GM10248 (cell line): ENCODE measurements at regions not wholly inside any gene's neighbourhood (a gene's known extent, or its start where the extent isn't known, plus 50 kb on each side); places are given as distances from the start of the nearest gene placed in this dataset.

Experiments used
- CTCF ChIA-PET: fragments of 300-600 bp; sonication (Branson Sonifier 250); formaldehyde crosslinking; extraction: SDS; loops from one replicate; lab custom pipeline; 2021; ENCODE audit warnings: antibody characterized with exemption; lab: Yijun Ruan, JAX
- POLR2A ChIA-PET: fragments of 350-650 bp; sonication (Branson Sonifier 250); formaldehyde crosslinking; extraction: SDS; loops from one replicate; lab custom pipeline; 2020; ENCODE audit warnings: antibody characterized with exemption; lab: Yijun Ruan, JAX
- DNase-seq: peaks from one replicate; pipeline ENCODE4 v3.0.0; 2012; ENCODE audit errors: extremely low spot score
- TF ChIP-seq, protein P1 (sequence below): IDR thresholded peaks from 2 replicates; pipeline ENCODE4 v1.5.1; 2012; ENCODE audit warnings: mild to moderate bottlenecking, low read depth; ENCODE audit errors: extremely low read depth, missing control alignments, control extremely low read depth

- TF ChIP-seq, protein P1, sequence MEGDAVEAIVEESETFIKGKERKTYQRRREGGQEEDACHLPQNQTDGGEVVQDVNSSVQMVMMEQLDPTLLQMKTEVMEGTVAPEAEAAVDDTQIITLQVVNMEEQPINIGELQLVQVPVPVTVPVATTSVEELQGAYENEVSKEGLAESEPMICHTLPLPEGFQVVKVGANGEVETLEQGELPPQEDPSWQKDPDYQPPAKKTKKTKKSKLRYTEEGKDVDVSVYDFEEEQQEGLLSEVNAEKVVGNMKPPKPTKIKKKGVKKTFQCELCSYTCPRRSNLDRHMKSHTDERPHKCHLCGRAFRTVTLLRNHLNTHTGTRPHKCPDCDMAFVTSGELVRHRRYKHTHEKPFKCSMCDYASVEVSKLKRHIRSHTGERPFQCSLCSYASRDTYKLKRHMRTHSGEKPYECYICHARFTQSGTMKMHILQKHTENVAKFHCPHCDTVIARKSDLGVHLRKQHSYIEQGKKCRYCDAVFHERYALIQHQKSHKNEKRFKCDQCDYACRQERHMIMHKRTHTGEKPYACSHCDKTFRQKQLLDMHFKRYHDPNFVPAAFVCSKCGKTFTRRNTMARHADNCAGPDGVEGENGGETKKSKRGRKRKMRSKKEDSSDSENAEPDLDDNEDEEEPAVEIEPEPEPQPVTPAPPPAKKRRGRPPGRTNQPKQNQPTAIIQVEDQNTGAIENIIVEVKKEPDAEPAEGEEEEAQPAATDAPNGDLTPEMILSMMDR = no peak
- ChIA-PET CTCF (interaction anchor here (1.5 kb wide), 1 partner anchor 11 kb away, joined by 6 read pairs; no protein-coding TSS in a partner anchor), POLR2A (no interaction called here)
- DNase-seq = no peak
Observed at GRCh38 chr12:115384391-115384790, 700.4 kb upstream of the TBX3 start.

GRCh38 chr12:115383668-115384067, 699.7 kb upstream of the TBX3 start:
- no peak for DNase-seq
- CTCF ChIA-PET = interaction anchor here (1.5 kb wide), 1 partner anchor 10 kb away, joined by 6 read pairs; no protein-coding TSS in a partner anchor
- TF ChIP-seq, protein P1 = no peak
- POLR2A ChIA-PET = no interaction called here

DNA sequence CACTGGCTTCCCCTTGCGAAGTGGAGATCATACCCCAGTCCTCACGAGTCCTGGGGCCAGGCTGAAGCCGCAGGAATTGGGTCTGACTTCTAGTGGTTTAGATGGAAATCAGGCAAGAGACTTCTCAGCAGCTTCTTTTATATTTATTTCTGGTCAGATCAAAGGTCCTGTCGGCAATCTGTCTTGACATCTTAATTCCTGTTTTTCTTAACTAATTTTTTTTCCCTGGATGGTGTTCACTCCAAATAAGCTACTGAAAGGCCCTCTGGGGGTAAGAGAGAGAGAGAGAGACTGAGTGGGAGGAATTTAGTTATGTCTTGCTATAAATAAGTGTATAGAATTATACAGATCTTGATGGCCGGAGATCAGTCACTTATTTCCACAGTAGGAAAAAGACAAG, 698.7 kb upstream of the TBX3 start:
- no peak for DNase-seq
- ChIA-PET CTCF (interaction anchor here (1.8 kb wide), 1 partner anchor 40 kb away, joined by 3 read pairs; no protein-coding TSS in a partner anchor), POLR2A (no interaction called here)
- TF ChIP-seq, protein P1 = no peak

GRCh38 chr12:115380546-115381120, 696.7 kb upstream of the TBX3 start:
- no peak for DNase-seq
- CTCF ChIA-PET = interaction anchor here (1.5 kb wide), 1 partner anchor 19 kb away, joined by 4 read pairs; no protein-coding TSS in a partner anchor
- TF ChIP-seq, protein P1 = no peak
- POLR2A ChIA-PET = no interaction called here

GRCh38 chr12:115378291-115378690, 694.3 kb upstream of the TBX3 start:
- TF ChIP-seq, protein P1 = no peak
- no peak for DNase-seq
- POLR2A ChIA-PET = no interaction called here
- CTCF ChIA-PET = no interaction called here

DNA sequence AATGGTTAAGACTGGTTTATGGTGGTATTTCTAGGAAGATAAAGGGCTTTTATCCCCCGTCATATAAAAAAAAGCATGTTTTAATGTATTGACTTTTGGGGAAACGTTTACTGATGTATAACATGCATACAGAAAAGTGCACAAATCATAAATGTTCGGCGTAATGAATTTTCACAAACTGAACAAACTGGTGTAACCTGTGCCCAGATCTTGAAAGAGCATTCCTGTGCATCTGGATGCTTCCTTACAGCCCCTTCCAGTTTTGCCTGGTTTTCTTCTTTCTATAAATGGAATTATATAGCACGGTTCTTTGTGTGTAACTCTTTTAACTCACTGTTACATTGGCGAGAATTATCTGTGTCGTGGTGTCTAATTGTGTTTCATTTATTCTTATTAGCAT, 693.8 kb upstream of the TBX3 start:
- CTCF ChIA-PET = no interaction called here
- TF ChIP-seq, protein P1 = no peak
- DNase-seq = no peak
- POLR2A ChIA-PET = no interaction called here
